MM.1S (cell line): ENCODE measurements at regions not wholly inside any gene's neighbourhood (a gene's known extent, or its start where the extent isn't known, plus 50 kb on each side); places are given as distances from the start of the nearest gene placed in this dataset.

Experiments used
- DNase-seq: peaks from one replicate; pipeline ENCODE4 v3.0.0-alpha.2; 2015
- H2AFZ ChIP-seq: fragments of 300-600 bp; sonication (generic); 2 replicates; pipeline ENCODE4 v1.6.0; 2016; ENCODE audit warnings: antibody characterized with exemption, low read length
- H3F3A ChIP-seq: fragments of 300-600 bp; sonication (generic); 2 replicates; pipeline ENCODE4 v1.6.1; 2016; ENCODE audit warnings: mild to moderate bottlenecking, antibody characterized with exemption, low read length, moderate library complexity, mixed read lengths; ENCODE audit not compliant: insufficient read depth
- H3K27ac ChIP-seq: fragments of 300-600 bp; sonication (generic); 2 replicates; pipeline ENCODE4 v1.5.1; 2016; ENCODE audit warnings: mild to moderate bottlenecking, low read length
- H3K27me3 ChIP-seq: fragments of 300-600 bp; sonication (generic); replicated peaks from 2 replicates; pipeline ENCODE4 v1.6.0; 2016; ENCODE audit warnings: low read length; ENCODE audit not compliant: insufficient read depth
- H3K36me3 ChIP-seq: fragments of 300-600 bp; sonication (generic); replicated peaks from 2 replicates; pipeline ENCODE4 v1.6.1; 2016; ENCODE audit warnings: mild to moderate bottlenecking, low read length, mixed read lengths; ENCODE audit not compliant: insufficient read depth
- H3K4me1 ChIP-seq: fragments of 300-600 bp; sonication (generic); 2 replicates; pipeline ENCODE4 v1.6.1; 2016; ENCODE audit warnings: low read length, mixed read lengths
- H3K4me2 ChIP-seq: fragments of 300-600 bp; sonication (generic); 2 replicates; pipeline ENCODE4 v1.6.0; 2016; ENCODE audit warnings: low read depth, low read length
- H3K4me3 ChIP-seq: fragments of 300-600 bp; sonication (generic); 2 replicates; pipeline ENCODE4 v1.5.1; 2016; ENCODE audit warnings: low read length, mixed read lengths
- H3K79me2 ChIP-seq: fragments of 300-600 bp; sonication (generic); 2 replicates; pipeline ENCODE4 v1.6.1; 2016; ENCODE audit warnings: mixed run types, low read length, mixed read lengths
- H3K9ac ChIP-seq: fragments of 300-600 bp; sonication (generic); 2 replicates; pipeline ENCODE4 v1.6.1; 2016; ENCODE audit warnings: low read length, mixed read lengths
- H3K9me2 ChIP-seq: fragments of 300-600 bp; sonication (generic); replicated peaks from 2 replicates; pipeline ENCODE4 v1.6.1; 2016; ENCODE audit warnings: mild to moderate bottlenecking, low read length, mixed read lengths; ENCODE audit not compliant: insufficient read depth
- H3K9me3 ChIP-seq: fragments of 300-600 bp; sonication (generic); replicated peaks from 2 replicates; pipeline ENCODE4 v1.6.1; 2016; ENCODE audit warnings: mild to moderate bottlenecking, low read length, mixed read lengths; ENCODE audit not compliant: insufficient read depth
- H4K20me1 ChIP-seq: fragments of 300-600 bp; sonication (generic); 2 replicates; pipeline ENCODE4 v1.6.1; 2016; ENCODE audit warnings: mild to moderate bottlenecking, low read length, moderate library complexity, mixed read lengths; ENCODE audit not compliant: insufficient read depth
- CTCF ChIP-seq: fragments of 300-600 bp; sonication (generic); IDR thresholded peaks from 2 replicates; pipeline ENCODE4 v1.5.1; 2016; ENCODE audit warnings: antibody characterized with exemption, low read length, mixed read lengths
- EZH2 ChIP-seq: fragments of 300-600 bp; sonication (generic); optimal IDR thresholded peaks from 2 replicates; pipeline ENCODE3; 2017; ENCODE audit warnings: low read depth, mild to moderate bottlenecking, antibody characterized with exemption, low read length, mixed read lengths
- EZH2phosphoT487 ChIP-seq: fragments of 300-600 bp; sonication (generic); IDR thresholded peaks from 2 replicates; pipeline ENCODE4 v1.6.1; 2018; ENCODE audit warnings: antibody characterized with exemption, low read length

DNA sequence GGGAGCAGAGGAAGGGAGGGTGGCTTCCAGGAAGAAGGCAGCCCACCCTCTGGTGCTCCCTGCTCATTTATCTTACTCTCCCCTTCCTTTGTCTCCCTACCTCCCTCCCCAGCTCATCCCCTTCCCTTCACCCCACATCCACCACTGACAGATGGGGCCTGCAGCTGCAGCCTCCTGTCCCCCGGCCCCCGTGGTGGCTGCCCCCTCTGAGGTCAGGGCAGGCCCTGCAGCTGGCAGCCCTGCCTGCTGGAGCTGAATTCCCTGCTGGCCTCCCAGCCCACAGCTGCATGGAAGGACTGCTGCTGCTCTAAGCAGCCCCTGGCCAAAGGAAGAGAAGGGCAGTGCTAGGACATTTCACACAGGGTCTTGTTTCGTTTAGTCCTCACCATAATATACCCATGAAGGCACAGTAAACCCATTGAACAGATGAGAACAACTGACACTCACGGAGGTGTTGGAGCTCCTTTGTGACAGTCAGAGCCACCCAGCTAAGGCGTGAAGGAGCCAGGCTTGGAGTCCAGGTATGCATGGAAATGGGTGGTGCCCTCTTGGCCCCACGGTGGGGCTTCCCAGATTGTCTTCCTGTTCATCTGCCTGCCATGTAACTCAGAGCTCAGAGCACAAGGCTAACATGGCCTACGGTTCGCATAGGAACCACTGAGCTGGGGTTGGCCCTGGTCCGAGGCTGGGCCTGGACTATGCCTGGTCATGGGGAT is 121.7 kb upstream of the PRR20G start:
- Histone ChIP-seq H3K36me3 (no peaks in the 10 kb centered on the region), H3F3A (no peaks in the 10 kb centered on the region), H3K9ac (no peak overlapping the region), H4K20me1 (no peaks in the 10 kb centered on the region), H2AFZ (no peak overlapping the region), H3K9me3 (no peaks in the 10 kb centered on the region), H3K4me3 (no peak overlapping the region), H3K79me2 (no peaks in the 10 kb centered on the region), H3K27ac (no peak overlapping the region), H3K9me2 (no peaks in the 10 kb centered on the region), H3K4me2 (no peak overlapping the region), H3K4me1 (no peaks in the 10 kb centered on the region), H3K27me3 (no peaks in the 10 kb centered on the region)
- DNase-seq: no peak
- TF ChIP-seq CTCF: no peak
- TF ChIP-seq EZH2: no peak
- TF ChIP-seq EZH2phosphoT487: no peak

DNA sequence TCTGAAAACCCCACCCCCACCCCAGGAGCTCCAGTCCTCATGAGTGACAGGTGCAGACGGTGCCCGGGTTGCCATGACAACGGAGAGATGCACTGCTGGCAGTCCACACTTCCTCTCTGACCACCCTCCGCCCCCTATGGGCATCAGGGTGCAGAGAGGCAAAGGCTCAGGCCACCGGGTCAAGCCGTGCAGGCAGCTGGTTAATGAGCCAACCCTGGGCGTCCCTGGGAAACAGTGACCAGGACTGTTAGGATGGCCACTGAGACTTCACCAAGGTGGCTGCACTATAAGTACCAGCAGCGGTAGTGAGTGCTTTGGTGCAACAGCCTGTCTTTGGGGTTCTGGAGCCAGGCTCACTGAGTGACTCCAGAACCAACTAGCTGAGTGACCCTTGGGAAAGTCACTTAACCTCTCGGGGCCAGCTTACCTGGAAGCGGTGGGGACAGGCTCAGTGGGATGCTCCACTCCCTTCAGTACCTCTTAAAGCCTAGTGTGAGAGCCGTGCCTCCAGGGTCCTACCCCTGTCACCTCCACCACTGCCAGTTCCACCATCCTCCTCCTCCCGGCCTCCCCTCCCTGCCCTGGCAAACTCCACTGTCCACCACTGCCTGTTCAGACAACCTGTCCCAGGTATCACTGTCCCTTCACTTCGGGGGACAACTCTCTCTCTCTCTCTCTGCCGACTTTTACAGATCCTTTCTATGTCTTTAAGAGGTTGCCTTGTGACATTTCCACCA is 121.0 kb upstream of the PRR20G start:
- Histone ChIP-seq H3K4me1 (no peaks in the 10 kb centered on the region), H3K79me2 (no peaks in the 10 kb centered on the region), H3K9ac (no peak overlapping the region), H3K9me2 (no peaks in the 10 kb centered on the region), H3K4me3 (no peak overlapping the region), H3F3A (no peaks in the 10 kb centered on the region), H3K9me3 (no peaks in the 10 kb centered on the region), H3K4me2 (no peak overlapping the region), H2AFZ (no peak overlapping the region), H4K20me1 (no peaks in the 10 kb centered on the region), H3K27ac (no peak overlapping the region), H3K36me3 (no peaks in the 10 kb centered on the region), H3K27me3 (no peaks in the 10 kb centered on the region)
- TF ChIP-seq EZH2phosphoT487: no peak
- no peak for TF ChIP-seq EZH2
- TF ChIP-seq CTCF: no peak
- no peak for DNase-seq

GRCh38 chr3:127408022-127408683 is 120.3 kb upstream of the PRR20G start:
- Histone ChIP-seq H3K79me2 (no peaks in the 10 kb centered on the region), H3K9me3 (no peaks in the 10 kb centered on the region), H4K20me1 (no peaks in the 10 kb centered on the region), H3K27me3 (no peaks in the 10 kb centered on the region), H3K9me2 (no peaks in the 10 kb centered on the region), H3K36me3 (no peaks in the 10 kb centered on the region), H3K4me3 (no peak overlapping the region), H3F3A (no peaks in the 10 kb centered on the region), H3K9ac (no peak overlapping the region), H3K27ac (no peak overlapping the region), H2AFZ (no peak overlapping the region), H3K4me2 (no peak overlapping the region), H3K4me1 (no peaks in the 10 kb centered on the region)
- TF ChIP-seq CTCF: no peak
- no peak for TF ChIP-seq EZH2phosphoT487
- no peak for TF ChIP-seq EZH2
- no peak for DNase-seq
